GM12865 (cell line): ENCODE measurements at regions not wholly inside any gene's neighbourhood (a gene's known extent, or its start where the extent isn't known, plus 50 kb on each side); places are given as distances from the start of the nearest gene placed in this dataset.

Experiments
- DNase-seq: peaks from one replicate; pipeline ENCODE4 v3.0.0; 2010; ENCODE audit warnings: low read depth
- H3K4me3 ChIP-seq: 2 replicates; pipeline ENCODE4 v1.5.1; 2011; ENCODE audit warnings: mild to moderate bottlenecking, low read depth, low read length, control low read depth
- TF ChIP-seq, protein P1 (sequence below): IDR thresholded peaks from 2 replicates; pipeline ENCODE4 v1.5.1; 2011; ENCODE audit warnings: low read length, control low read depth, low read depth, inconsistent platforms; ENCODE audit not compliant: insufficient read depth; ENCODE audit errors: missing control alignments

- DNase-seq: no peak
- H3K4me3 ChIP-seq: no peak overlapping the region
- TF ChIP-seq, protein P1, sequence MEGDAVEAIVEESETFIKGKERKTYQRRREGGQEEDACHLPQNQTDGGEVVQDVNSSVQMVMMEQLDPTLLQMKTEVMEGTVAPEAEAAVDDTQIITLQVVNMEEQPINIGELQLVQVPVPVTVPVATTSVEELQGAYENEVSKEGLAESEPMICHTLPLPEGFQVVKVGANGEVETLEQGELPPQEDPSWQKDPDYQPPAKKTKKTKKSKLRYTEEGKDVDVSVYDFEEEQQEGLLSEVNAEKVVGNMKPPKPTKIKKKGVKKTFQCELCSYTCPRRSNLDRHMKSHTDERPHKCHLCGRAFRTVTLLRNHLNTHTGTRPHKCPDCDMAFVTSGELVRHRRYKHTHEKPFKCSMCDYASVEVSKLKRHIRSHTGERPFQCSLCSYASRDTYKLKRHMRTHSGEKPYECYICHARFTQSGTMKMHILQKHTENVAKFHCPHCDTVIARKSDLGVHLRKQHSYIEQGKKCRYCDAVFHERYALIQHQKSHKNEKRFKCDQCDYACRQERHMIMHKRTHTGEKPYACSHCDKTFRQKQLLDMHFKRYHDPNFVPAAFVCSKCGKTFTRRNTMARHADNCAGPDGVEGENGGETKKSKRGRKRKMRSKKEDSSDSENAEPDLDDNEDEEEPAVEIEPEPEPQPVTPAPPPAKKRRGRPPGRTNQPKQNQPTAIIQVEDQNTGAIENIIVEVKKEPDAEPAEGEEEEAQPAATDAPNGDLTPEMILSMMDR: no peak
These were observed 120.0 kb upstream of the AKIRIN2 start for GRCh38 chr6:87822011-87822410.

- DNase-seq: no peak
- no peak overlapping the region for H3K4me3 ChIP-seq
- TF ChIP-seq, protein P1: no peak
These were observed 118.4 kb upstream of the AKIRIN2 start for GRCh38 chr6:87820343-87820984.

- DNase-seq: no peak
- H3K4me3 ChIP-seq: no peak overlapping the region
- TF ChIP-seq, protein P1: no peak
These were observed 115.2 kb upstream of the AKIRIN2 start for GRCh38 chr6:87817183-87817582.

DNA sequence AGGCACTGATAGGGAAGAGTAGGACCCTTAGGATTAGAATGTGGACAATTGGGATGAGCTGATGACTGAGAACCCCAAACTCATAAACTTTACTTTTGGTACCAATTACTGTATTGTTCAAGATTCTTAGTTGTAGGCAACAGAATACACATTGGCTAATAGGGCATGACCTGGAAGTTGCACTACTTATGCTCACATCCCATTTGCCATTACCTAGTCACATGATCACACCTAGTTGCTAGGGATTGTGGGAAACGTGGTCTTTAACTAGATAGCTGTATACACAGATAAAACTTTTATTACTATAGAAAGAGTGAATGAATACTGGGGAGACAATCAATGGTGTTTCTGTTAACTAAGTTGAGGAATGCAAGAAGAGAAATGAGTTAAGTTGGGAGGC is 113.4 kb upstream of the AKIRIN2 start:
- TF ChIP-seq, protein P1: no peak
- H3K4me3 ChIP-seq: no peak overlapping the region
- DNase-seq: no peak

- peak; percentile 44 for DNase-seq
- H3K4me3 ChIP-seq: no peak overlapping the region
- TF ChIP-seq, protein P1: no peak
These were observed 106.1 kb upstream of the AKIRIN2 start for GRCh38 chr6:87808005-87808757.

- H3K4me3 ChIP-seq: peak overlapping the region; percentile 47
- TF ChIP-seq, protein P1: no peak
- DNase-seq: peak; percentile 86
These were observed 105.4 kb upstream of the AKIRIN2 start for GRCh38 chr6:87807475-87807874.

GRCh38 chr6:87806635-87807034 is 104.6 kb upstream of the AKIRIN2 start:
- TF ChIP-seq, protein P1: no peak
- H3K4me3 ChIP-seq: peak overlapping the region; percentile 47

More at GRCh38 chr6:87806635-87807034, 104.6 kb upstream of the AKIRIN2 start:
- peak; percentile 34 for DNase-seq
